Type B pancreatic cell (in vitro differentiated cells): ENCODE measurements at regions not wholly inside any gene's neighbourhood (a gene's known extent, or its start where the extent isn't known, plus 50 kb on each side); places are given as distances from the start of the nearest gene placed in this dataset.

ENCODE experiments used
- DNase-seq: peaks from one replicate; pipeline ENCODE4 v3.0.0; 2021; ENCODE audit warnings: mixed read lengths; ENCODE audit not compliant: unreplicated experiment; ENCODE audit errors: extremely low spot score
- H3K27ac Mint-ChIP-seq: 2 replicates; pipeline ENCODE4 v1.8.0; 2021; ENCODE audit warnings: mild to moderate bottlenecking, mixed read lengths
- H3K27me3 Mint-ChIP-seq: 2 replicates; pipeline ENCODE4 v1.8.0; 2021; ENCODE audit warnings: mixed read lengths
- H3K36me3 Mint-ChIP-seq: 2 replicates; pipeline ENCODE4 v1.8.0; 2021; ENCODE audit warnings: mixed read lengths
- H3K4me1 Mint-ChIP-seq: one replicate; pipeline ENCODE4 v1.8.0; 2021; ENCODE audit warnings: mixed read lengths; ENCODE audit not compliant: unreplicated experiment
- H3K4me3 Mint-ChIP-seq: 2 replicates; pipeline ENCODE4 v1.8.0; 2021; ENCODE audit warnings: mild to moderate bottlenecking, mixed read lengths
- H3K9me3 Mint-ChIP-seq: 2 replicates; pipeline ENCODE4 v1.8.0; 2021; ENCODE audit warnings: mixed read lengths
- CTCF ChIP-seq: fragments of 200-600 bp; sonication (generic); conservative IDR thresholded peaks from 2 replicates; pipeline ENCODE4 v1.5.0; 2021; ENCODE audit warnings: antibody characterized with exemption, mild to moderate bottlenecking

DNA sequence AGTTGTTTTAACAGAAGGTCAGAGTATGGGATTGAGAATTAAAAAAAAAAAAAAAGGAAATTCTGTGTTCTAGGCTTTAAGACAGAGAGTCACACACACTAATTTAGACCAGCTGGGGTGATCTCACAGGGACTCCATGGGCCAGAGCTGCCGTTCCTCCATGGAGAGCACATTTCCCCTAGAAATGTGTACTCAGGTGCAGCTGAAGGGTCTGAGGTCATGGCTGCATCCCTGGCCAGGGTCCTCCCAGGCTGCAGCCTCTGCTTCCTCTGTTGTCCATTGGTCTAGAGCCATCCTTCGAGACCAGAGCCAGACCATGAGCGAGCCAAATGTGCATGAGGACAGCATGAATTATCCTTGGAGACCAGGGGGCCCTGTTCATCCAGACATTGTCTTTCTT is 190.1 kb upstream of the TNP1 start:
- Mint-ChIP-seq H3K27me3 (peaks cover 19% of the 10 kb centered on the region), H3K9me3 (no peaks in the 10 kb centered on the region), H3K27ac (no peak overlapping the region), H3K4me3 (no peak overlapping the region), H3K36me3 (no peaks in the 10 kb centered on the region), H3K4me1 (peaks cover 48% of the 10 kb centered on the region)
- no peak for TF ChIP-seq CTCF
- DNase-seq, result no peak

DNA sequence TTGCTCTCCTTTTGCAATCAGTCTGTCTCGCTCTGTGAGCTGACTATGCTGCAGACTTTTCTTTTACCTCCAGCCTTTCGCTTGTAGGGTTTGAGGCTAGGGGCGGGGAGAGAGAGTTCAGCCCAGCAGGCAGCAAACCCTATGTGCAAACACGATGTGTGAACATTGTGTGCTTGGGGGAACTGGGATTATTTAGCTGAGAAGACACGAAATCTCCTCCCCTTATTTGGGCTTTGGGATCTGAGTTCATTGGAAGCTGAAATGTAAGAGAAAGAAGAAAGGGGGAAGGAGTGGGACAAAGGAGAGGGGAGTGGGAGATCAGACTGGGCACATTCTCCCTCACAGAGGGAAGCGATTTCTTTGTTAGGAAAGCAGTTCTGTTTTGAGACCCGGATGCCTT is 189.6 kb upstream of the TNP1 start:
- H3K27ac Mint-ChIP-seq, result no peak overlapping the region
- DNase-seq, result no peak
- no peaks in the 10 kb centered on the region for H3K9me3 Mint-ChIP-seq
- TF ChIP-seq CTCF, result no peak
- H3K36me3 Mint-ChIP-seq, result no peaks in the 10 kb centered on the region
- H3K4me1 Mint-ChIP-seq, result peaks cover 46% of the 10 kb centered on the region
- H3K4me3 Mint-ChIP-seq, result peak overlapping the region; percentile 56
- peaks cover 19% of the 10 kb centered on the region for H3K27me3 Mint-ChIP-seq

- Mint-ChIP-seq H3K9me3 (no peaks in the 10 kb centered on the region), H3K36me3 (no peaks in the 10 kb centered on the region), H3K27ac (no peak overlapping the region), H3K27me3 (peaks cover 19% of the 10 kb centered on the region), H3K4me1 (peaks cover 43% of the 10 kb centered on the region), H3K4me3 (no peak overlapping the region)
- no peak for TF ChIP-seq CTCF
- no peak for DNase-seq
Observed at GRCh38 chr2:217048730-217049129, 188.9 kb upstream of the TNP1 start.

- peaks cover 42% of the 10 kb centered on the region for H3K4me1 Mint-ChIP-seq
- DNase-seq, result no peak
- no peak overlapping the region for H3K27ac Mint-ChIP-seq
- H3K4me3 Mint-ChIP-seq, result no peak overlapping the region
- no peaks in the 10 kb centered on the region for H3K36me3 Mint-ChIP-seq
- TF ChIP-seq CTCF, result no peak
- peaks cover 19% of the 10 kb centered on the region for H3K27me3 Mint-ChIP-seq
- H3K9me3 Mint-ChIP-seq, result no peaks in the 10 kb centered on the region
Observed at GRCh38 chr2:217047631-217048030, 187.8 kb upstream of the TNP1 start.

DNA sequence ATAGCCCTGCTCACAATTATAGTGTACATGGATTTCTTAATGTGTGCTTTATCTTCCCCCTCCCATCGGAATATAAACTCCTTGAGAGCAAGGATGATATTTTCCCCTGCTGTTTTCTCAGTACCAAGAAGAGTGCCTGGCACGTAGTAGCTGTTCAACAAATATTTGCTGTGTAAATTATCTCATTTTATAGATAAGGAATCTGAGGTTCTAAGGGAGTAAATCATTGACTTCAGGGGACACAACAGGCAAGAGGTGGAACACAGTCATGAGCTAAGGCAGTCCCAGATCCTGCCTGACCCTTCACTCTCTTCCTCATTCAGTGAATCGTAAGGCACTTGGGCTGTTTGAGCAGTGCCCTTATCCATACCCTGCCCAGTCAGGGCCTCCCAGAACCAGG is 187.3 kb upstream of the TNP1 start:
- peak overlapping the region; percentile 17 for H3K27ac Mint-ChIP-seq
- H3K9me3 Mint-ChIP-seq, result no peaks in the 10 kb centered on the region
- TF ChIP-seq CTCF, result no peak
- H3K36me3 Mint-ChIP-seq, result no peaks in the 10 kb centered on the region
- no peak for DNase-seq
- peaks cover 19% of the 10 kb centered on the region for H3K27me3 Mint-ChIP-seq
- H3K4me3 Mint-ChIP-seq, result no peak overlapping the region
- H3K4me1 Mint-ChIP-seq, result peaks cover 41% of the 10 kb centered on the region

DNA sequence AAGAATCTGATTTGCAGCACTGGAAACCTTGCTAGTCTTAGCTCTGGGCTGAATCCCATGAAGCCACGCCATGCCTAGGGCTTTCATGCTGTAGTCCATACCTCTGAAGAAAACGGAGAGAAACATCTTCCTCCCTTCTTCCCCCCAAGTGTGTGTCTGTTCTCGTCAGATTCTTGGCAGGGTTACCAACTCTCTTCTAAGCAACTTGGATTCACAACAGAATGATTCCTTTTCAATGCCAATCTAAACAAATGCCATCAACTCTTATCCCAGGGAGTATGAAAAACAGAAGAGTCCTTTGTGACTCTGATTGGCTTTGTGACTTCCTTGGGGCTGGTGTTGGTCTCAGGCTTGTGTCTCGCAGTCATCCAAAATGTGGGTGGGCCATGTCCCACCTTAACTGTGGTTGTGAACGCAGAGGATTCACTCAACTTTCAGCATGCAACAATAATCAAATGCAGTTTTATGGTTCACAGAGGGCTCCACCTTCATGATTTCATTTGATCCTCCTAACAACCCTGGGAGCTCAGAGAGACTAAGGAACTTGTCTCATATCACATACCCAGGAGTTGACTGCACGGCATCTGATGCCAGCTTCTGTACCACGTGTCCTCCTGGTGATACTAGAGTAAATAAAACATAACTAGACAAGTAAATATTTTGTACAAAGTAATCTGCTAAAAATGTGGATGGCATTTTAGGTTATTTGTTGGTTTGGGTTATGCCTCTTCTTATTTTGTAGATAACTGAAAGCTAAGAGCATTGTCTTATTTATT is 186.0 kb upstream of the TNP1 start:
- TF ChIP-seq CTCF, result no peak
- H3K9me3 Mint-ChIP-seq, result peaks cover 6% of the 10 kb centered on the region
- no peak overlapping the region for H3K4me3 Mint-ChIP-seq
- no peak for DNase-seq
- H3K27me3 Mint-ChIP-seq, result peaks cover 19% of the 10 kb centered on the region
- peaks cover 4% of the 10 kb centered on the region for H3K36me3 Mint-ChIP-seq
- no peak overlapping the region for H3K27ac Mint-ChIP-seq
- peaks cover 30% of the 10 kb centered on the region for H3K4me1 Mint-ChIP-seq
